SK-N-MC (cell line): ENCODE measurements at regions not wholly inside any gene's neighbourhood (a gene's known extent, or its start where the extent isn't known, plus 50 kb on each side); places are given as distances from the start of the nearest gene placed in this dataset.

Experiments used
- FOXP2 ChIP-seq: optimal IDR thresholded peaks from 2 replicates; pipeline ENCODE3; 2011; ENCODE audit warnings: mild to moderate bottlenecking, moderate library complexity; ENCODE audit not compliant: insufficient read depth; ENCODE audit errors: extremely low read length, control extremely low read depth
- POLR2AphosphoS5 ChIP-seq: IDR thresholded peaks from 2 replicates; pipeline ENCODE4 v1.6.1; 2012; ENCODE audit warnings: mild to moderate bottlenecking, low read depth, low read length, borderline replicate concordance

- no peak for TF ChIP-seq FOXP2
- no peak for TF ChIP-seq POLR2AphosphoS5
These were observed 927.8 kb downstream of the STPG2 start for GRCh38 chr4:97215409-97215941.
